Neuronal stem cell (in vitro differentiated cells): ENCODE measurements at regions not wholly inside any gene's neighbourhood (a gene's known extent, or its start where the extent isn't known, plus 50 kb on each side); places are given as distances from the start of the nearest gene placed in this dataset.

Experiments
- DNase-seq: peaks from one replicate; pipeline ENCODE4 v3.0.0-alpha.2; 2013; ENCODE audit warnings: low spot score
- H2AFZ ChIP-seq: one replicate; pipeline ENCODE4 v1.6.1; 2013; ENCODE audit warnings: mild to moderate bottlenecking, low read length, inconsistent platforms
- H2AK5ac ChIP-seq: 2 replicates; pipeline ENCODE4 v1.6.1; 2013; ENCODE audit warnings: low read depth, mild to moderate bottlenecking, inconsistent platforms, low read length, moderate library complexity, mixed read lengths
- H2BK120ac ChIP-seq: 2 replicates; pipeline ENCODE4 v1.6.1; 2013; ENCODE audit warnings: low read depth, mild to moderate bottlenecking, inconsistent platforms, low read length, moderate library complexity, mixed read lengths
- H2BK12ac ChIP-seq: one replicate; pipeline ENCODE4 v1.6.1; 2013; ENCODE audit warnings: low read length, inconsistent platforms
- H2BK15ac ChIP-seq: 2 replicates; pipeline ENCODE4 v1.6.1; 2013; ENCODE audit warnings: mild to moderate bottlenecking, low read length, inconsistent platforms, mixed read lengths
- H2BK5ac ChIP-seq: one replicate; pipeline ENCODE4 v1.6.1; 2013; ENCODE audit warnings: inconsistent platforms, mild to moderate bottlenecking, low read length, moderate library complexity
- H3K14ac ChIP-seq: one replicate; pipeline ENCODE4 v1.6.1; 2013; ENCODE audit warnings: low read length, inconsistent platforms
- H3K18ac ChIP-seq: 2 replicates; pipeline ENCODE4 v1.6.1; 2013; ENCODE audit warnings: low read length, inconsistent platforms
- H3K23ac ChIP-seq: 2 replicates; pipeline ENCODE4 v1.6.1; 2013; ENCODE audit warnings: low read depth, mild to moderate bottlenecking, mixed read lengths, low read length, inconsistent platforms; ENCODE audit not compliant: poor library complexity
- H3K27ac ChIP-seq: replicated peaks from 3 replicates; pipeline ENCODE4 v1.5.1; 2013; ENCODE audit warnings: low read length, inconsistent platforms
- H3K27me3 ChIP-seq, 3 experiments: 2 replicates each; pipeline ENCODE4 v1.6.1; 2013; ENCODE audit warnings: low read length in 3 of 3, mild to moderate bottlenecking in 2 of 3, inconsistent platforms in 1 of 3, low read depth in 1 of 3, mixed read lengths in 1 of 3, moderate library complexity in 1 of 3; ENCODE audit not compliant: control insufficient read depth in 3 of 3, insufficient read depth in 3 of 3
- H3K36me3 ChIP-seq, 2 donors: replicated peaks in 1 of 2; 2 replicates each; pipeline ENCODE4 v1.6.1; 2013; ENCODE audit warnings: low read length in 2 of 2; ENCODE audit not compliant: control insufficient read depth in 2 of 2, insufficient read depth in 2 of 2
- H3K4ac ChIP-seq: 2 replicates; pipeline ENCODE4 v1.6.1; 2013; ENCODE audit warnings: inconsistent platforms, mild to moderate bottlenecking, low read length, moderate library complexity
- H3K4me1 ChIP-seq, 2 donors: 1 replicate in 1 of 2; 2 replicates in 1 of 2; pipeline ENCODE4 v1.6.1; 2013; ENCODE audit warnings: low read length in 2 of 2, low read depth in 1 of 2; ENCODE audit not compliant: control insufficient read depth in 2 of 2, insufficient read depth in 1 of 2
- H3K4me2 ChIP-seq: one replicate; pipeline ENCODE4 v1.6.1; 2013; ENCODE audit warnings: mild to moderate bottlenecking, low read length, inconsistent platforms; ENCODE audit not compliant: insufficient read depth, poor library complexity, severe bottlenecking
- H3K4me3 ChIP-seq, 2 donors: 2 replicates each; pipeline ENCODE4 v1.5.1; 2013; ENCODE audit warnings: low read length in 2 of 2, mild to moderate bottlenecking in 2 of 2, inconsistent platforms in 1 of 2, moderate library complexity in 1 of 2
- H3K79me1 ChIP-seq: one replicate; pipeline ENCODE4 v1.6.1; 2013; ENCODE audit warnings: low read depth, mild to moderate bottlenecking, inconsistent platforms, low read length, moderate library complexity
- H3K9ac ChIP-seq: one replicate; pipeline ENCODE4 v1.6.1; 2013; ENCODE audit warnings: mild to moderate bottlenecking, low read depth, low read length, inconsistent platforms; ENCODE audit not compliant: poor library complexity
- H3K9me3 ChIP-seq, 2 donors: replicated peaks in 1 of 2; 2 replicates each; pipeline versions ENCODE3 to v1.6.1; 2013; ENCODE audit warnings: low read length in 2 of 2, mild to moderate bottlenecking in 2 of 2, inconsistent platforms in 1 of 2, low read depth in 1 of 2, mixed read lengths in 1 of 2, moderate library complexity in 1 of 2; ENCODE audit not compliant: control insufficient read depth in 2 of 2, insufficient read depth in 1 of 2
- H4K8ac ChIP-seq: one replicate; pipeline ENCODE4 v1.6.1; 2013; ENCODE audit warnings: low read depth, mild to moderate bottlenecking, inconsistent platforms, low read length, moderate library complexity
- H4K91ac ChIP-seq: one replicate; pipeline ENCODE4 v1.6.1; 2013; ENCODE audit warnings: low read length, low read depth, mild to moderate bottlenecking, inconsistent platforms; ENCODE audit not compliant: poor library complexity
- WGBS, 2 donors: extraction: QIAGEN DNeasy Blood & Tissue Kit; methylation state at CpG; one replicate each; pipeline ENCODE4 v1.1.7; 2013; ENCODE audit warnings: missing lambda C conversion rate in 2 of 2, mixed read lengths in 1 of 2; ENCODE audit not compliant: insufficient read length in 2 of 2, insufficient replicate concordance in 1 of 2; ENCODE audit errors: extremely low coverage in 2 of 2; 5-methylcytosine and 5-hydroxymethylcytosine counted together

DNA sequence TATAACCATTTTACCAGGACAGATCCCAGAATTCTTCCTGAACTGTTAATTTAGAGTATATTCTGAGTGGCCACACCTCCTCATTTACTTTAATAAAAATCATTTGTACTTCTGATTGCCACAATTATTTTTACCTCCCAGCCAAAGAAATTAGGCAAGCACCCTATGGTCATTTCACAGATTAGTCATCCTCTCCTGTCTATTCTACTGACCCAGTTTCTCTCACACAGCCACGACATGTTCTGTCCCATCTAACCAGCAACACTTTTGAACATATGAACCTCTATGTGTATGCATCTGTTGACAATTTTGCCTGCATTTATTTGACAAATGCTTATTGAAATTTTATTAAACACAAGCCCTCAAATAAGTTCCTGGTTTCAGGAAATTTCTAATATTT is 202.6 kb upstream of the STXBP5 start:
- Histone ChIP-seq H4K8ac (no peak overlapping the region), H2AFZ (no peak overlapping the region), H2AK5ac (no peak overlapping the region), H3K4me3 (no peak overlapping the region), H3K23ac (no peak overlapping the region), H2BK12ac (no peak overlapping the region), H4K91ac (no peak overlapping the region), H3K27ac (no peak overlapping the region), H2BK5ac (no peak overlapping the region), H3K4ac (no peak overlapping the region), H3K4me2 (no peak overlapping the region), H2BK120ac (no peak overlapping the region), H2BK15ac (no peak overlapping the region), H3K36me3 (no peaks in the 10 kb centered on the region), H3K14ac (no peak overlapping the region), H3K18ac (no peak overlapping the region), H3K4me1 (no peaks in the 10 kb centered on the region), H3K27me3 (no peaks in the 10 kb centered on the region), H3K9me3 (no peaks in the 10 kb centered on the region), H3K9ac (no peak overlapping the region), H3K79me1 (no peaks in the 10 kb centered on the region)
- DNase-seq = no peak
- no CpG with 5 or more reads among the region's 1 CpG for WGBS, 2 donors

DNA sequence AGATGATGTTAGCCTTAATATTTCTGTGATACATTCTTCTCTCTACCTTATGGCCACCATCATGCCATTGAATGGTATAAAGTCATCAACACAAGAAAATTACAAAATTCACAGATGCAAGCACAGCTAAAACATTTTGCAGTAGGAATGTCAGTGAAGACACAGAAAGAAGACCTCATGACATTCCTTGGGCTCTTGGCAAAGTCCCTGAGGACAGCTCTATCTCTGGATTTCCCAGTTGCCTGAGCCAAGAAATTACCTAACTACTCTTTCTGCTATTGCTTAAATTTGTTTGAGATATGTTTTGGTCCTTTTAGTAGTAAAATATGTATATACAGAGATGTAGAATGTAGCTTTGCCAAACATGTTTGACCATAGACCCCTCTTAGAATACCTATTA is 201.0 kb upstream of the STXBP5 start:
- no peaks in the 10 kb centered on the region for H3K9me3 ChIP-seq
- no peak overlapping the region for H3K14ac ChIP-seq
- DNase-seq = no peak
- H3K27me3 ChIP-seq = no peaks in the 10 kb centered on the region
- no peak overlapping the region for H4K8ac ChIP-seq
- H3K9ac ChIP-seq = no peak overlapping the region
- no peak overlapping the region for H3K23ac ChIP-seq
- H4K91ac ChIP-seq = no peak overlapping the region
- H2BK15ac ChIP-seq = no peak overlapping the region
- no peak overlapping the region for H2BK120ac ChIP-seq
- H3K4me2 ChIP-seq = no peak overlapping the region
- H2AK5ac ChIP-seq = no peak overlapping the region
- no peak overlapping the region for H3K4ac ChIP-seq
- H2BK5ac ChIP-seq = no peak overlapping the region
- H3K4me3 ChIP-seq = no peak overlapping the region
- no peaks in the 10 kb centered on the region for H3K4me1 ChIP-seq
- no peak overlapping the region for H3K18ac ChIP-seq
- H3K36me3 ChIP-seq = no peaks in the 10 kb centered on the region
- no peak overlapping the region for H2AFZ ChIP-seq
- H3K79me1 ChIP-seq = no peaks in the 10 kb centered on the region
- no peak overlapping the region for H3K27ac ChIP-seq
- H2BK12ac ChIP-seq = no peak overlapping the region

DNA sequence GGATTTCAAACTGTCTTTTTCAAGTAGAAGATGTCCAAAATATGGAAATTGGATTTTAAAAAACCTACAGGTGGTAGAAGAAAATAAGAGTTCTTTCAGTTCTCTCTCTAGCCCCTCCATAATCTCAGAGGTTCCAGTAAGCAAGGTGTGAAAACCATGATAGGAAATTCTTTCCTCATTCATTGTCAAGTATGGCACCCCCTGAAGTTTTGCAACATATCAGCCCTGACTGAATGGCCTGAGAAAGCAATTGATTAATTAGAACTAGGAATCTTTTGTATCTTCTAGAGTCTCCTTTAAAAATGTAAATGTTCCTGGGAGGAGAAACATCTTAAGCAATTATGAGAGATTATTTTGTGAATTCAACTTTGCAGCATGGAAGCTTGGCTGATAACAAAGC is 198.7 kb upstream of the STXBP5 start:
- H3K18ac ChIP-seq = no peak overlapping the region
- no peak overlapping the region for H4K91ac ChIP-seq
- H3K9me3 ChIP-seq = peaks cover 0 to 4% of the 10 kb centered on the region in 2 donors
- H2BK5ac ChIP-seq = no peak overlapping the region
- no peak overlapping the region for H2BK12ac ChIP-seq
- H4K8ac ChIP-seq = no peak overlapping the region
- H3K4me2 ChIP-seq = no peak overlapping the region
- no peaks in the 10 kb centered on the region for H3K79me1 ChIP-seq
- no peak overlapping the region for H3K27ac ChIP-seq
- no peak overlapping the region for H3K9ac ChIP-seq
- no peak overlapping the region for H2BK120ac ChIP-seq
- no peak overlapping the region for H3K4me3 ChIP-seq
- H2AK5ac ChIP-seq = no peak overlapping the region
- H2BK15ac ChIP-seq = no peak overlapping the region
- H3K14ac ChIP-seq = no peak overlapping the region
- H3K36me3 ChIP-seq = no peaks in the 10 kb centered on the region
- H3K4me1 ChIP-seq = no peaks in the 10 kb centered on the region
- H3K4ac ChIP-seq = no peak overlapping the region
- no peak for DNase-seq
- H3K23ac ChIP-seq = no peak overlapping the region
- H2AFZ ChIP-seq = no peak overlapping the region
- H3K27me3 ChIP-seq = no peaks in the 10 kb centered on the region

DNA sequence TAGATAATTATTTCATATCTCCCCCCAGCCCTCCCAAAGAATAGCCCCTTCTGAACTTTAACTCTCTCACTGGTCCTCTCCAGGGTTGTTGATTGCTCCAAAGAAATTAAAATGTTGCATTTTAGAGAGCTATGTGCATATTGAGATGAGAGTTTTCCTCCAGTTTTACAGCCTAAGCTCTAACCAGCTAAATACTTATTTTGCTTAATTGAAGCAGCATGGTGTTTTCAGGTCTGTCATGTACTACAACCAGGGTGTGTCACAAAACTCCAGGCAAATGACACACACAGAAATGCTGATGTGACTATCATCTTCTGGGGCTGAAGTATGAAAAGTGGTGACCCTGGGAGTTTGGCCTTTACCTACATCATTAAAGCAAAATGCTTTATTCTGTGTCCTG is 196.8 kb upstream of the STXBP5 start:
- H2BK15ac ChIP-seq = no peak overlapping the region
- H3K27me3 ChIP-seq = no peaks in the 10 kb centered on the region
- H3K14ac ChIP-seq = no peak overlapping the region
- peaks cover 0 to 4% of the 10 kb centered on the region in 2 donors for H3K9me3 ChIP-seq
- no peaks in the 10 kb centered on the region for H3K36me3 ChIP-seq
- H3K18ac ChIP-seq = no peak overlapping the region
- no peak overlapping the region for H3K4me2 ChIP-seq
- no peak overlapping the region for H4K8ac ChIP-seq
- no peak overlapping the region for H3K4ac ChIP-seq
- no peak overlapping the region for H2BK12ac ChIP-seq
- H2BK120ac ChIP-seq = no peak overlapping the region
- no peak overlapping the region for H3K23ac ChIP-seq
- H2AFZ ChIP-seq = no peak overlapping the region
- H4K91ac ChIP-seq = no peak overlapping the region
- no peak overlapping the region for H2AK5ac ChIP-seq
- no peaks in the 10 kb centered on the region for H3K79me1 ChIP-seq
- no peak for DNase-seq
- H3K9ac ChIP-seq = no peak overlapping the region
- no peak overlapping the region for H2BK5ac ChIP-seq
- no peaks in the 10 kb centered on the region for H3K4me1 ChIP-seq
- no peak overlapping the region for H3K27ac ChIP-seq
- no peak overlapping the region for H3K4me3 ChIP-seq
